ENCODE measurements at regions not wholly inside any gene's neighbourhood (a gene's known extent, or its start where the extent isn't known, plus 50 kb on each side); places are given as distances from the start of the nearest gene placed in this dataset.

GRCh38 chr5:109945723-109946480 is 256.2 kb downstream of the MAN2A1 start:
- DNase-seq, result no peak

- no peak for DNase-seq
Measured at GRCh38 chr5:109946610-109947009, 256.9 kb downstream of the MAN2A1 start.

GRCh38 chr5:109947667-109948066 is 257.9 kb downstream of the MAN2A1 start:
- DNase-seq, result no peak

GRCh38 chr5:109950634-109951033 is 260.9 kb downstream of the MAN2A1 start:
- DNase-seq, result no peak

- DNase-seq, result no peak
Measured at GRCh38 chr5:109951348-109951747, 261.6 kb downstream of the MAN2A1 start.

- no peak for DNase-seq
Measured at GRCh38 chr5:109951758-109952157, 262.0 kb downstream of the MAN2A1 start.

GRCh38 chr5:109953761-109954160 is 264.0 kb downstream of the MAN2A1 start:
- DNase-seq, result no peak

GRCh38 chr5:109956884-109957283 is 267.2 kb downstream of the MAN2A1 start:
- no peak for DNase-seq

- DNase-seq, result no peak
Measured at GRCh38 chr5:109958082-109958481, 268.4 kb downstream of the MAN2A1 start.

GRCh38 chr5:109959652-109960051 is 269.9 kb downstream of the MAN2A1 start:
- DNase-seq, result no peak

GRCh38 chr5:109961751-109962150 is 272.0 kb downstream of the MAN2A1 start:
- no peak for DNase-seq

GRCh38 chr5:109962882-109963603 is 273.3 kb downstream of the MAN2A1 start:
- no peak for DNase-seq

GRCh38 chr5:109964136-109964535 is 274.4 kb downstream of the MAN2A1 start:
- DNase-seq, result no peak

GRCh38 chr5:109965634-109966033 is 275.9 kb downstream of the MAN2A1 start:
- DNase-seq, result no peak

- DNase-seq, result no peak
Measured at GRCh38 chr5:109971968-109972367, 282.2 kb downstream of the MAN2A1 start.

- DNase-seq, result no peak
Measured at GRCh38 chr5:109981979-109982378, 292.3 kb downstream of the MAN2A1 start.

GRCh38 chr5:109982966-109983534 is 293.3 kb downstream of the MAN2A1 start:
- no peak for DNase-seq

- DNase-seq, result no peak
Measured at GRCh38 chr5:109986726-109987125, 297.0 kb downstream of the MAN2A1 start.

- DNase-seq, result no peak
Measured at GRCh38 chr5:109987355-109987754, 297.6 kb downstream of the MAN2A1 start.

- no peak for DNase-seq
Measured at GRCh38 chr5:109987970-109988369, 298.2 kb downstream of the MAN2A1 start.

GRCh38 chr5:109989161-109989560 is 299.4 kb downstream of the MAN2A1 start:
- DNase-seq, result no peak

- no peak for DNase-seq
Measured at GRCh38 chr5:109989994-109990722, 300.4 kb downstream of the MAN2A1 start.

- DNase-seq, result no peak
Measured at GRCh38 chr5:109990723-109991359, 301.1 kb downstream of the MAN2A1 start.

Data from activated CD4-positive, alpha-beta T cell treated with anti-CD3 and anti-CD28 coated beads, Interleukin-2, Interleukin-6, amounts not matched to agents 100 ng/mL and 50 ng/mL, durations not matched to agents 16 hours and 8 hours (primary cell).